Keratinocyte (primary cell): ENCODE measurements at regions not wholly inside any gene's neighbourhood (a gene's known extent, or its start where the extent isn't known, plus 50 kb on each side); places are given as distances from the start of the nearest gene placed in this dataset.

Source experiments
- CTCF ChIP-seq, 3 experiments: IDR thresholded peaks in 1 of 3; conservative IDR thresholded peaks in 1 of 3; optimal IDR thresholded peaks in 1 of 3; 2 replicates in 2 of 3; 3 replicates in 1 of 3; pipeline versions ENCODE3 to v1.5.1; 2011; ENCODE audit warnings: low read length in 3 of 3, mild to moderate bottlenecking in 3 of 3, moderate library complexity in 2 of 3, control low read depth in 1 of 3, inconsistent platforms in 1 of 3; ENCODE audit not compliant: insufficient read depth in 2 of 3; ENCODE audit errors: extremely low read depth in 1 of 3
- EZH2 ChIP-seq: IDR thresholded peaks from one replicate; pipeline ENCODE4 v1.6.1; 2012; ENCODE audit warnings: inconsistent platforms, mild to moderate bottlenecking, low read length, moderate library complexity

- TF ChIP-seq CTCF (optimal IDR thresholded peaks at IDR 0.05 in 1 of 3, IDR thresholded peaks at IDR 0.05 in 1 of 3, conservative IDR thresholded peaks at IDR 0.05 in 1 of 3; ENCODE audit: extremely low read depth in 1 of 3, insufficient read depth in 2 of 3, low read length in 3 of 3): no peak
- no peak for TF ChIP-seq EZH2
These were observed 121.4 kb upstream of the TMCC3 start for GRCh38 chr12:94771741-94772140.
